K562 (cell line): ENCODE measurements at regions not wholly inside any gene's neighbourhood (a gene's known extent, or its start where the extent isn't known, plus 50 kb on each side); places are given as distances from the start of the nearest gene placed in this dataset.

Experiments used
- BHLHE40 ChIP-seq: IDR thresholded peaks from 2 replicates; pipeline ENCODE4 v1.6.1; 2011; ENCODE audit warnings: low read length, improper control_type of control experiment
- CHD2 ChIP-seq: IDR thresholded peaks from 2 replicates; pipeline ENCODE4 v1.6.1; 2011; ENCODE audit warnings: low read depth, low read length
- EGR1 ChIP-seq: fragments of 450-650 bp; conservative IDR thresholded peaks from 2 replicates; pipeline ENCODE4 v1.6.1; 2017; ENCODE audit warnings: mild to moderate bottlenecking
- JUN ChIP-seq, 2 experiments: sonication (generic) in 1 of 2; formaldehyde crosslinking in 1 of 2; IDR thresholded peaks; 2 replicates each; pipeline versions ENCODE4 v1.6.1 to v1.8.0; 2012 to 2022; ENCODE audit warnings: borderline replicate concordance in 2 of 2, mild to moderate bottlenecking in 2 of 2, improper control_type of control experiment in 1 of 2, low read depth in 1 of 2, low read length in 1 of 2, missing genetic modification reagents in 1 of 2
- KLF10 ChIP-seq: fragments of 250-450 bp; sonication (Bioruptor Pico); IDR thresholded peaks from 2 replicates; pipeline ENCODE4 v1.6.1; 2021; ENCODE audit warnings: matching md5 sums
- POLR2A ChIP-seq: fragments of 450-650 bp; conservative IDR thresholded peaks from 2 replicates; pipeline ENCODE4 v1.6.1; 2016
- RBM39 ChIP-seq: fragments of 200-400 bp; formaldehyde crosslinking; optimal IDR thresholded peaks from 2 replicates; pipeline ENCODE3; 2018; ENCODE audit warnings: low read depth, low read length
- SIN3A ChIP-seq, 2 experiments: fragments of 150-350 bp in 1 of 2; IDR thresholded peaks; 2 replicates each; pipeline ENCODE4 v1.6.1; 2011 to 2016; ENCODE audit warnings: borderline replicate concordance in 2 of 2, low read depth in 2 of 2, low read length in 2 of 2, mild to moderate bottlenecking in 2 of 2, moderate library complexity in 2 of 2; ENCODE audit not compliant: control insufficient read depth in 1 of 2
- SPI1 ChIP-seq: IDR thresholded peaks from 2 replicates; pipeline ENCODE4 v1.6.1; 2011; ENCODE audit warnings: low read depth, low read length, control low read depth, borderline replicate concordance
- ZBTB8A ChIP-seq: fragments of 450-650 bp; IDR thresholded peaks from 2 replicates; pipeline ENCODE4 v1.6.1; 2018; ENCODE audit warnings: mild to moderate bottlenecking, moderate library complexity; ENCODE audit not compliant: partially characterized antibody
- ZNF197 ChIP-seq: fragments of 200-800 bp; sonication (Bioruptor generic); IDR thresholded peaks from 2 replicates; pipeline ENCODE4 v1.6.1; 2016; ENCODE audit warnings: low read depth, missing genetic modification characterization, missing compliant biosample characterization
- TF ChIP-seq, protein P1 (sequence below): conservative IDR thresholded peaks from 2 replicates; pipeline ENCODE4 v1.6.1; 2011; ENCODE audit warnings: low read depth, mild to moderate bottlenecking, low read length; ENCODE audit not compliant: control insufficient read depth
- TF ChIP-seq, protein P2 (sequence below): fragments of 200-800 bp; sonication (Bioruptor generic); IDR thresholded peaks from 2 replicates; pipeline ENCODE4 v1.6.1; 2017; ENCODE audit warnings: missing genetic modification characterization, missing compliant biosample characterization
- TF ChIP-seq, protein P3 (sequence below), 3 experiments: IDR thresholded peaks in 2 of 3; conservative IDR thresholded peaks in 1 of 3; 2 replicates each; pipeline ENCODE4 v1.5.1; 2011 to 2012; ENCODE audit warnings: low read length in 3 of 3, mild to moderate bottlenecking in 3 of 3, control low read depth in 2 of 3, improper control_type of control experiment in 1 of 3, inconsistent platforms in 1 of 3, low read depth in 1 of 3, mixed read lengths in 1 of 3, moderate library complexity in 1 of 3; ENCODE audit not compliant: insufficient read depth in 2 of 3

DNA sequence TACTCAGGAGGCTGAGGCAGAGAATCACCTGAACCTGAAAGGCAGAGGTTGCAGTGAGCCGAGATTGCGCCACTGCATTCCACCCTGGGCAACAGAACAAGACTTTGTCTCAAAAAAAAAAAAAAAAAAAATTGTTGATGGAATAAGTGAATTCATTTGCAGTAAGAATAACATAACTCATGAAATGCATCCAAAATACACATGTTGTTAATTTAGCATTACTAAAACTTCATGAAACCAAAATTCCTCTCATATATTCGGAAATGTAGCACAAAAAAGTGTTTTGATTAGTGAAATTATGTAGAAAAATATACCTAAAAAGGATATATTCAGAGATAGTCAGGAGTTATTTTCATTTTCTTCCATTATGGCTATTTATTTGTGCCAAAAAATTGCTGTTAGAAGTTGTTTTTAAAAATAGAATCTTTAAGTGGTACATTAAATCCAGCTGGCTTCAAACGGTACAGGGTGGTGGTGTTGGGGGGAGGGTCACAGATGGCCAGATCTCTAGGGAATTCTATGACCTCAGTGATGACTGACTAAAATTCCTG lies 78.2 kb upstream of the UGP2 start:
- TF ChIP-seq SPI1 (no peak), ZBTB8A (no peak), ZNF197 (CRISPR knock-in tag) (no peak), BHLHE40 (no peak), KLF10 (CRISPR knock-in tag) (no peak), POLR2A (no peak), EGR1 (no peak), JUN (IDR thresholded peaks at IDR 0.05; ENCODE audit: borderline replicate concordance, low read depth, low read length) (no peak), JUN (CRISPR knock-in tag; IDR thresholded peaks at IDR 0.05; ENCODE audit: borderline replicate concordance) (no peak), RBM39 (no peak), CHD2 (no peak), SIN3A (IDR thresholded peaks at IDR 0.05; ENCODE audit: borderline replicate concordance in 2 of 2, control insufficient read depth in 1 of 2, low read depth in 2 of 2, low read length in 2 of 2) (no peak)
- TF ChIP-seq, protein P1, sequence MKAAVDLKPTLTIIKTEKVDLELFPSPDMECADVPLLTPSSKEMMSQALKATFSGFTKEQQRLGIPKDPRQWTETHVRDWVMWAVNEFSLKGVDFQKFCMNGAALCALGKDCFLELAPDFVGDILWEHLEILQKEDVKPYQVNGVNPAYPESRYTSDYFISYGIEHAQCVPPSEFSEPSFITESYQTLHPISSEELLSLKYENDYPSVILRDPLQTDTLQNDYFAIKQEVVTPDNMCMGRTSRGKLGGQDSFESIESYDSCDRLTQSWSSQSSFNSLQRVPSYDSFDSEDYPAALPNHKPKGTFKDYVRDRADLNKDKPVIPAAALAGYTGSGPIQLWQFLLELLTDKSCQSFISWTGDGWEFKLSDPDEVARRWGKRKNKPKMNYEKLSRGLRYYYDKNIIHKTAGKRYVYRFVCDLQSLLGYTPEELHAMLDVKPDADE, result no peak
- TF ChIP-seq, protein P2, sequence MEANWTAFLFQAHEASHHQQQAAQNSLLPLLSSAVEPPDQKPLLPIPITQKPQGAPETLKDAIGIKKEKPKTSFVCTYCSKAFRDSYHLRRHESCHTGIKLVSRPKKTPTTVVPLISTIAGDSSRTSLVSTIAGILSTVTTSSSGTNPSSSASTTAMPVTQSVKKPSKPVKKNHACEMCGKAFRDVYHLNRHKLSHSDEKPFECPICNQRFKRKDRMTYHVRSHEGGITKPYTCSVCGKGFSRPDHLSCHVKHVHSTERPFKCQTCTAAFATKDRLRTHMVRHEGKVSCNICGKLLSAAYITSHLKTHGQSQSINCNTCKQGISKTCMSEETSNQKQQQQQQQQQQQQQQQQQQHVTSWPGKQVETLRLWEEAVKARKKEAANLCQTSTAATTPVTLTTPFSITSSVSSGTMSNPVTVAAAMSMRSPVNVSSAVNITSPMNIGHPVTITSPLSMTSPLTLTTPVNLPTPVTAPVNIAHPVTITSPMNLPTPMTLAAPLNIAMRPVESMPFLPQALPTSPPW, result no peak
- TF ChIP-seq, protein P3, sequence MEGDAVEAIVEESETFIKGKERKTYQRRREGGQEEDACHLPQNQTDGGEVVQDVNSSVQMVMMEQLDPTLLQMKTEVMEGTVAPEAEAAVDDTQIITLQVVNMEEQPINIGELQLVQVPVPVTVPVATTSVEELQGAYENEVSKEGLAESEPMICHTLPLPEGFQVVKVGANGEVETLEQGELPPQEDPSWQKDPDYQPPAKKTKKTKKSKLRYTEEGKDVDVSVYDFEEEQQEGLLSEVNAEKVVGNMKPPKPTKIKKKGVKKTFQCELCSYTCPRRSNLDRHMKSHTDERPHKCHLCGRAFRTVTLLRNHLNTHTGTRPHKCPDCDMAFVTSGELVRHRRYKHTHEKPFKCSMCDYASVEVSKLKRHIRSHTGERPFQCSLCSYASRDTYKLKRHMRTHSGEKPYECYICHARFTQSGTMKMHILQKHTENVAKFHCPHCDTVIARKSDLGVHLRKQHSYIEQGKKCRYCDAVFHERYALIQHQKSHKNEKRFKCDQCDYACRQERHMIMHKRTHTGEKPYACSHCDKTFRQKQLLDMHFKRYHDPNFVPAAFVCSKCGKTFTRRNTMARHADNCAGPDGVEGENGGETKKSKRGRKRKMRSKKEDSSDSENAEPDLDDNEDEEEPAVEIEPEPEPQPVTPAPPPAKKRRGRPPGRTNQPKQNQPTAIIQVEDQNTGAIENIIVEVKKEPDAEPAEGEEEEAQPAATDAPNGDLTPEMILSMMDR (IDR thresholded peaks at IDR 0.05 in 2 of 3, conservative IDR thresholded peaks at IDR 0.05 in 1 of 3; ENCODE audit: insufficient read depth in 2 of 3, low read depth in 1 of 3, low read length in 3 of 3), result no peak
